OCI-LY1 (cell line): ENCODE measurements at regions not wholly inside any gene's neighbourhood (a gene's known extent, or its start where the extent isn't known, plus 50 kb on each side); places are given as distances from the start of the nearest gene placed in this dataset.

Experiments
- H2AFZ ChIP-seq: fragments of 200-600 bp; sonication (generic), shearing (Covaris generic); 2 replicates; pipeline ENCODE4 v1.6.0; 2014; ENCODE audit warnings: antibody characterized with exemption, mild to moderate bottlenecking, low read length
- H3F3A ChIP-seq: fragments of 200-600 bp; sonication (generic), shearing (Covaris generic); 2 replicates; pipeline ENCODE4 v1.6.0; 2014; ENCODE audit warnings: mild to moderate bottlenecking, antibody characterized with exemption, low read length, moderate library complexity; ENCODE audit not compliant: insufficient read depth
- H3K27ac ChIP-seq: fragments of 200-600 bp; sonication (generic); 2 replicates; pipeline ENCODE4 v1.5.1; 2014; ENCODE audit warnings: low read length, mixed run types, mild to moderate bottlenecking, low read depth; ENCODE audit not compliant: poor library complexity, severe bottlenecking
- H3K27me3 ChIP-seq: fragments of 200-600 bp; sonication (generic); 2 replicates; pipeline ENCODE4 v1.6.0; 2014; ENCODE audit warnings: antibody characterized with exemption, mild to moderate bottlenecking, low read length, moderate library complexity; ENCODE audit not compliant: insufficient read depth
- H3K36me3 ChIP-seq: fragments of 200-600 bp; sonication (generic); 2 replicates; pipeline ENCODE4 v1.6.1; 2014; ENCODE audit warnings: mild to moderate bottlenecking, antibody characterized with exemption, low read length, moderate library complexity, mixed read lengths; ENCODE audit not compliant: insufficient read depth
- H3K4me1 ChIP-seq: fragments of 200-600 bp; sonication (generic); 2 replicates; pipeline ENCODE4 v1.5.1; 2014; ENCODE audit warnings: mild to moderate bottlenecking, low read length, moderate library complexity; ENCODE audit not compliant: insufficient read depth, severe bottlenecking
- H3K4me2 ChIP-seq: fragments of 200-600 bp; sonication (generic), shearing (Covaris generic); 2 replicates; pipeline ENCODE4 v1.6.1; 2014; ENCODE audit warnings: low read length
- H3K4me3 ChIP-seq: fragments of 200-600 bp; sonication (generic); 2 replicates; pipeline ENCODE4 v1.5.1; 2014; ENCODE audit warnings: low read length, low read depth, mild to moderate bottlenecking, mixed read lengths; ENCODE audit not compliant: poor library complexity, severe bottlenecking
- H3K79me2 ChIP-seq: fragments of 200-600 bp; shearing (Covaris generic); 2 replicates; pipeline ENCODE4 v1.6.1; 2016; ENCODE audit warnings: mixed run types, low read length, mixed read lengths; ENCODE audit not compliant: insufficient read depth
- H3K9ac ChIP-seq: fragments of 200-600 bp; sonication (generic), shearing (Covaris generic); 2 replicates; pipeline ENCODE4 v1.6.1; 2014; ENCODE audit warnings: mild to moderate bottlenecking, low read length, mixed read lengths
- H3K9me2 ChIP-seq: fragments of 200-600 bp; sonication (generic), shearing (Covaris generic); 2 replicates; pipeline ENCODE4 v1.6.1; 2014; ENCODE audit warnings: low read depth, mild to moderate bottlenecking, low read length, mixed read lengths
- H3K9me3 ChIP-seq: fragments of 200-600 bp; shearing (Covaris generic); 2 replicates; pipeline ENCODE4 v1.6.1; 2014; ENCODE audit warnings: low read length, mixed read lengths
- H4K20me1 ChIP-seq: fragments of 200-600 bp; sonication (generic), shearing (Covaris generic); 2 replicates; pipeline ENCODE4 v1.6.0; 2016; ENCODE audit warnings: mild to moderate bottlenecking, low read length; ENCODE audit not compliant: insufficient read depth
- EZH2 ChIP-seq: fragments of 200-600 bp; sonication (generic), shearing (Covaris generic); IDR thresholded peaks from 2 replicates; pipeline ENCODE4 v1.8.0; 2017; ENCODE audit warnings: borderline replicate concordance, mixed run types, mild to moderate bottlenecking, antibody characterized with exemption, low read length, moderate library complexity, mixed read lengths
- TF ChIP-seq, protein P1 (sequence below): fragments of 200-600 bp; sonication (generic), shearing (Covaris generic); IDR thresholded peaks from 2 replicates; pipeline ENCODE4 v1.5.1; 2017; ENCODE audit warnings: mild to moderate bottlenecking, antibody characterized with exemption, low read length, moderate library complexity, mixed read lengths

DNA sequence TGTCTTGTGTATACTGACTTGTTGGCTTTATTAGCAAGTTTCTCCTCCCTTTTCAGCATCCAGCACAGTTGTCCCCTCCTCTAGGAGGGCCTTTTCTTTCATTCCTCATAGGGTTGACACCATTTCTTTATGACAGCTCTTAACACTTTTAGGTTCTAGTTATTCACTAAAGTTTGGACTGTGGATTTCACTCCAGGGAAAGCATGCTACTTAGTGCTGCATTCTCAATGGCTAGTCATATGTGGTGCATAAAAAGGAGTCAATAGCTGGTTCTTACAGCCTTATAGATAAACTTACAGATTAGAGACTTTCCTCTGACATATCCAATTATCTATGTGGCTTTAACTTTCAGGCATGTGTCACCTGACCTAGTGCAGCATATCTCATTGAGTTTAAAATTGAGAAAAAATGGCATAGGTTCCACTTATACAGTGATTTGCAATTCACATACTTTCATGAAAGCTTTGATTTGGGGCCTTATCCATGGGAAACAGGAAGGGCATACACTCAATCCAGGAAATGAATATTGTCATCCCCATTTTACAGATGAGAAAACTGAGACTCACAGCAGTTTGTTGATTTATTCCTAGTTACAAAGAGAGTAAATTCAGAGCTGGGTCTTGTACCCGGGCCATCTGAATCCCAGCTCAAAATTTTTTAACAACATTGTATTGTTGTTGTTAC, 289.7 kb downstream of the LPIN1 start:
- peaks cover 16% of the 10 kb centered on the region; the same call in 1 of the 2 replicates for H3K36me3 ChIP-seq
- no peaks in the 10 kb centered on the region for H3F3A ChIP-seq
- no peaks in the 10 kb centered on the region for H4K20me1 ChIP-seq
- peak overlapping the region; percentile 100 for H3K27ac ChIP-seq
- H3K4me3 ChIP-seq = no peak overlapping the region
- H3K9me3 ChIP-seq = peaks cover 8% of the 10 kb centered on the region; the same call in 1 of the 2 replicates
- no peaks in the 10 kb centered on the region for H3K9me2 ChIP-seq
- TF ChIP-seq EZH2 = no peak
- TF ChIP-seq, protein P1, sequence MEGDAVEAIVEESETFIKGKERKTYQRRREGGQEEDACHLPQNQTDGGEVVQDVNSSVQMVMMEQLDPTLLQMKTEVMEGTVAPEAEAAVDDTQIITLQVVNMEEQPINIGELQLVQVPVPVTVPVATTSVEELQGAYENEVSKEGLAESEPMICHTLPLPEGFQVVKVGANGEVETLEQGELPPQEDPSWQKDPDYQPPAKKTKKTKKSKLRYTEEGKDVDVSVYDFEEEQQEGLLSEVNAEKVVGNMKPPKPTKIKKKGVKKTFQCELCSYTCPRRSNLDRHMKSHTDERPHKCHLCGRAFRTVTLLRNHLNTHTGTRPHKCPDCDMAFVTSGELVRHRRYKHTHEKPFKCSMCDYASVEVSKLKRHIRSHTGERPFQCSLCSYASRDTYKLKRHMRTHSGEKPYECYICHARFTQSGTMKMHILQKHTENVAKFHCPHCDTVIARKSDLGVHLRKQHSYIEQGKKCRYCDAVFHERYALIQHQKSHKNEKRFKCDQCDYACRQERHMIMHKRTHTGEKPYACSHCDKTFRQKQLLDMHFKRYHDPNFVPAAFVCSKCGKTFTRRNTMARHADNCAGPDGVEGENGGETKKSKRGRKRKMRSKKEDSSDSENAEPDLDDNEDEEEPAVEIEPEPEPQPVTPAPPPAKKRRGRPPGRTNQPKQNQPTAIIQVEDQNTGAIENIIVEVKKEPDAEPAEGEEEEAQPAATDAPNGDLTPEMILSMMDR = no peak
- H2AFZ ChIP-seq = no peak overlapping the region
- no peaks in the 10 kb centered on the region for H3K27me3 ChIP-seq
- H3K79me2 ChIP-seq = no peaks in the 10 kb centered on the region
- peak overlapping the region; percentile 57 for H3K4me2 ChIP-seq
- H3K9ac ChIP-seq = peak overlapping the region; percentile 79
- peaks cover 66% of the 10 kb centered on the region for H3K4me1 ChIP-seq

DNA sequence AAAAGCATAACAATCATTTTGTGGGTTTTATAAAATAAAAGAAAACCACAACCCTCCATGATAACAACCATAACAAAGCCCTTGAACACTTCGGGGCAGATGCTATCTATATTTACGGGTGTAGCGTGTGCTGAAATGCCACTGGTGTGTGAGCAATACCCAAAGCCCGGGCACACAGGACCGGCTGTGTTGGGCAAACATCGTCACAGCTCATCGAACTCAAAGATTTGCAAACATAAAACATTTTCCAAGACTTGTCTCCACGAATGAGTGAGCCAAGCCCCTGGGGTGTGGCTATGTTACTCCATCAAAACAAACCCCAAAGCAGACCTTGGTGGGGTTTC, 290.2 kb downstream of the LPIN1 start:
- H3K9ac ChIP-seq = peak overlapping the region; percentile 79
- no peaks in the 10 kb centered on the region for H3F3A ChIP-seq

DNA sequence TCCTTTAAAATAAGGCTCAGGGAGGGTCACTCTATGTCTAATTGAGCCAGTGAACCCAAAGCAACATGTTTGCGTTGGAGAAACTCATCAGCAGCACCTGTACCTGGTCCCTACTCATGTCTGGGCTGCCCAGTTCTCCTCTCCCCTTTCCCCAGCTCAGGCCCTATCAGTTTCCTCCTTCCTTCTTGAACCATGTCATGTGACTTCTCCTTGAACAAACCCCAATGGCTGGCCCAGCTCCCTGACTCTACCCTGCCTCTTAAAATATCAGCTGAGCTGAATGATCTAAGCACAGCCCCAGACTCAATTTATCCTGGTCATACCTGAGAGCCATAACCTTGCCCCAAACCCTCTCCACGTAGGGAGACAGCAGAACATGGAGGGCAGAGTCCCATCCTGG, 290.9 kb downstream of the LPIN1 start:
- TF ChIP-seq, protein P1 = no peak
- TF ChIP-seq EZH2 = no peak
- Histone ChIP-seq H3K4me3 (no peak overlapping the region), H3K27ac (peak overlapping the region; percentile 100), H3K9ac (peak overlapping the region; percentile 79), H3K36me3 (peaks cover 28% of the 10 kb centered on the region), H3F3A (no peaks in the 10 kb centered on the region), H4K20me1 (no peaks in the 10 kb centered on the region), H2AFZ (no peak overlapping the region), H3K9me3 (peaks cover 8% of the 10 kb centered on the region; the same call in 1 of the 2 replicates), H3K79me2 (no peaks in the 10 kb centered on the region), H3K4me2 (peak overlapping the region; percentile 57; the same call in 1 of the 2 replicates), H3K27me3 (no peaks in the 10 kb centered on the region), H3K4me1 (peaks cover 55% of the 10 kb centered on the region), H3K9me2 (no peaks in the 10 kb centered on the region)

More for the DNA sequence above, 290.2 kb downstream of the LPIN1 start:
- H3K36me3 ChIP-seq = peaks cover 21% of the 10 kb centered on the region
- H4K20me1 ChIP-seq = no peaks in the 10 kb centered on the region
- H3K79me2 ChIP-seq = no peaks in the 10 kb centered on the region
- no peak overlapping the region for H2AFZ ChIP-seq
- H3K4me1 ChIP-seq = peaks cover 61% of the 10 kb centered on the region
- no peak overlapping the region for H3K4me3 ChIP-seq
- H3K27ac ChIP-seq = peak overlapping the region; percentile 100
- no peaks in the 10 kb centered on the region for H3K27me3 ChIP-seq
- TF ChIP-seq EZH2 = no peak
- TF ChIP-seq, protein P1 = no peak
- H3K4me2 ChIP-seq = peak overlapping the region; percentile 57
- no peaks in the 10 kb centered on the region for H3K9me2 ChIP-seq
- peaks cover 8% of the 10 kb centered on the region; the same call in 1 of the 2 replicates for H3K9me3 ChIP-seq
